GM19452 (cell line): ENCODE measurements at regions not wholly inside any gene's neighbourhood (a gene's known extent, or its start where the extent isn't known, plus 50 kb on each side); places are given as distances from the start of the nearest gene placed in this dataset.
"Not testable (repeated sequence)": the region's sequence is repeated elsewhere in the genome, so short reads cannot be mapped to it uniquely, and the experiment has no call there.

Experiments used
- ATAC-seq: cut with Tn5 transposase; IDR thresholded peaks from one replicate; pipeline ENCODE4 v1.9.1; 2021; ENCODE audit not compliant: unreplicated experiment

GRCh38 chr9:97772145-97772544 is 75.0 kb upstream of the XPA start:
- no peak for ATAC-seq

GRCh38 chr9:97773091-97773490 is 76.0 kb upstream of the XPA start:
- ATAC-seq = no peak

- no peak for ATAC-seq
These were observed 76.6 kb upstream of the XPA start for GRCh38 chr9:97773723-97774122.

GRCh38 chr9:97774673-97775072 is 77.5 kb upstream of the XPA start:
- ATAC-seq = no peak

- not testable (repeated sequence) for ATAC-seq
These were observed 74.3 kb upstream of the FOXE1 start for GRCh38 chr9:97778740-97779139.

GRCh38 chr9:97779608-97780007 is 73.4 kb upstream of the FOXE1 start:
- ATAC-seq = no peak

GRCh38 chr9:97781902-97782301 is 71.1 kb upstream of the FOXE1 start:
- no peak for ATAC-seq

- no peak for ATAC-seq
These were observed 66.7 kb upstream of the FOXE1 start for GRCh38 chr9:97786341-97786740.

- ATAC-seq = no peak
These were observed 65.5 kb upstream of the FOXE1 start for GRCh38 chr9:97787551-97787950.

- no peak for ATAC-seq
These were observed 64.0 kb upstream of the FOXE1 start for GRCh38 chr9:97788763-97789663.

GRCh38 chr9:97790542-97790941 is 62.5 kb upstream of the FOXE1 start:
- ATAC-seq = no peak

GRCh38 chr9:97791542-97791941 is 61.5 kb upstream of the FOXE1 start:
- ATAC-seq = no peak

- no peak for ATAC-seq
These were observed 60.0 kb upstream of the FOXE1 start for GRCh38 chr9:97793067-97793466.

- ATAC-seq = no peak
These were observed 58.4 kb upstream of the FOXE1 start for GRCh38 chr9:97794666-97795065.

GRCh38 chr9:97796176-97796575 is 56.9 kb upstream of the FOXE1 start:
- ATAC-seq = not testable (repeated sequence)

- ATAC-seq = no peak
These were observed 51.8 kb upstream of the FOXE1 start for GRCh38 chr9:97801180-97801579.

- ATAC-seq = no peak
These were observed 50.8 kb upstream of the FOXE1 start for GRCh38 chr9:97802276-97802675.

- ATAC-seq = peak; percentile 94
These were observed 49.6 kb upstream of the FOXE1 start for GRCh38 chr9:97803167-97804058.
